IMR-90 (cell line): ENCODE measurements at regions not wholly inside any gene's neighbourhood (a gene's known extent, or its start where the extent isn't known, plus 50 kb on each side); places are given as distances from the start of the nearest gene placed in this dataset.

Experiments used
- ATAC-seq: fragments of 200-7000 bp; cut with Tn5 transposase; 2 replicates; pipeline ENCODE4 v1.9.1; 2020; ENCODE audit warnings: low read depth, mild to moderate bottlenecking, moderate library complexity
- BruUV-seq: library from RNA; stranded (reverse); fragments of 400-500 nt; replicated peaks from 2 replicates; lab custom pipeline; 2021; lab: Mats Ljungman, UMichigan
- CTCF ChIA-PET: fragments of 300-600 bp; formaldehyde crosslinking; extraction: SDS; loops from one replicate; lab custom pipeline; 2021; ENCODE audit warnings: antibody characterized with exemption; lab: Yijun Ruan, JAX
- POLR2A ChIA-PET: fragments of 300-600 bp; sonication (Branson Sonifier 250); formaldehyde crosslinking; loops from one replicate; lab custom pipeline; 2022; ENCODE audit warnings: antibody characterized with exemption; ENCODE audit not compliant: unreplicated experiment; lab: Charles Lee
- DNase-seq: peaks from one replicate; pipeline ENCODE4 v3.0.0; 2013
- H2AFZ ChIP-seq: replicated peaks from 2 replicates; pipeline ENCODE3; 2013; ENCODE audit warnings: low read length, mild to moderate bottlenecking; ENCODE audit not compliant: poor library complexity
- H2AK5ac ChIP-seq: 2 replicates; pipeline ENCODE4 v1.6.1; 2013; ENCODE audit warnings: low read depth, low read length, inconsistent platforms
- H2AK9ac ChIP-seq: replicated peaks from 2 replicates; pipeline ENCODE3; 2013; ENCODE audit warnings: mild to moderate bottlenecking, low read depth, low read length, moderate library complexity; ENCODE audit not compliant: poor library complexity
- H2BK120ac ChIP-seq: 2 replicates; pipeline ENCODE4 v1.6.1; 2013; ENCODE audit warnings: low read depth, low read length, inconsistent platforms
- H2BK15ac ChIP-seq: 3 replicates; pipeline ENCODE4 v1.6.1; 2013; ENCODE audit warnings: low read depth, low read length, inconsistent platforms
- H2BK20ac ChIP-seq: 2 replicates; pipeline ENCODE4 v1.6.1; 2013; ENCODE audit warnings: low read depth, mild to moderate bottlenecking, inconsistent platforms, low read length, moderate library complexity
- H2BK5ac ChIP-seq: 2 replicates; pipeline ENCODE4 v1.6.1; 2013; ENCODE audit warnings: mild to moderate bottlenecking, low read depth, low read length, inconsistent platforms; ENCODE audit not compliant: poor library complexity, severe bottlenecking
- H3K14ac ChIP-seq: replicated peaks from 2 replicates; pipeline ENCODE4 v1.6.1; 2013; ENCODE audit warnings: low read depth, low read length, inconsistent platforms
- H3K18ac ChIP-seq: 2 replicates; pipeline ENCODE4 v1.6.1; 2013; ENCODE audit warnings: low read depth, low read length, control low read depth
- H3K23ac ChIP-seq: 2 replicates; pipeline ENCODE4 v1.6.1; 2013; ENCODE audit warnings: low read depth, low read length, inconsistent platforms
- H3K27ac ChIP-seq: 2 replicates; pipeline ENCODE4 v1.5.1; 2013; ENCODE audit warnings: mild to moderate bottlenecking, control low read depth, low read length; ENCODE audit not compliant: insufficient read depth
- H3K27me3 ChIP-seq: 2 replicates; pipeline ENCODE4 v1.6.1; 2013; ENCODE audit warnings: low read length; ENCODE audit not compliant: control insufficient read depth, insufficient read depth
- H3K36me3 ChIP-seq: 2 replicates; pipeline ENCODE4 v1.6.1; 2013; ENCODE audit warnings: low read length, mixed read lengths; ENCODE audit not compliant: control insufficient read depth, insufficient read depth
- H3K4ac ChIP-seq: 2 replicates; pipeline ENCODE4 v1.6.1; 2013; ENCODE audit warnings: low read depth, low read length, inconsistent platforms
- H3K4me1 ChIP-seq: 2 replicates; pipeline ENCODE4 v1.6.1; 2013; ENCODE audit warnings: low read length, mixed read lengths; ENCODE audit not compliant: control insufficient read depth, insufficient read depth
- H3K4me2 ChIP-seq: 2 replicates; pipeline ENCODE4 v1.6.1; 2013; ENCODE audit warnings: low read depth, mild to moderate bottlenecking, control low read depth, low read length, moderate library complexity
- H3K4me3 ChIP-seq: 2 replicates; pipeline ENCODE4 v1.5.1; 2013; ENCODE audit warnings: low read depth, mild to moderate bottlenecking, control low read depth, low read length, moderate library complexity; ENCODE audit not compliant: insufficient read depth
- H3K56ac ChIP-seq: 2 replicates; pipeline ENCODE4 v1.6.1; 2013; ENCODE audit warnings: low read length, inconsistent platforms; ENCODE audit not compliant: insufficient read depth; ENCODE audit errors: extremely low read depth
- H3K79me1 ChIP-seq, 2 experiments: 2 replicates each; pipeline ENCODE4 v1.6.1; 2013; ENCODE audit warnings: low read length in 2 of 2, inconsistent platforms in 1 of 2, low read depth in 1 of 2
- H3K9ac ChIP-seq: 2 replicates; pipeline ENCODE4 v1.6.1; 2013; ENCODE audit warnings: low read depth, low read length, control low read depth
- H3K9me1 ChIP-seq: 2 replicates; pipeline ENCODE4 v1.6.1; 2013; ENCODE audit warnings: low read length, inconsistent platforms; ENCODE audit not compliant: insufficient read depth
- H3K9me3 ChIP-seq: 2 replicates; pipeline ENCODE4 v1.6.1; 2013; ENCODE audit warnings: low read length; ENCODE audit not compliant: control insufficient read depth, insufficient read depth
- H4K20me1 ChIP-seq: 2 replicates; pipeline ENCODE4 v1.6.1; 2013; ENCODE audit warnings: low read length, inconsistent platforms; ENCODE audit not compliant: insufficient read depth
- H4K5ac ChIP-seq: 2 replicates; pipeline ENCODE4 v1.6.1; 2013; ENCODE audit warnings: mild to moderate bottlenecking, low read depth, low read length, control low read depth
- H4K8ac ChIP-seq, 2 experiments: 2 replicates each; pipeline ENCODE4 v1.6.1; 2013; ENCODE audit warnings: low read depth in 2 of 2, low read length in 2 of 2, control low read depth in 1 of 2, inconsistent platforms in 1 of 2
- H4K91ac ChIP-seq: 2 replicates; pipeline ENCODE4 v1.6.1; 2013; ENCODE audit warnings: low read depth, low read length, inconsistent platforms; ENCODE audit not compliant: insufficient read depth
- BHLHE40 ChIP-seq: fragments of 150-350 bp; IDR thresholded peaks from 2 replicates; pipeline ENCODE4 v1.6.1; 2016; ENCODE audit warnings: mild to moderate bottlenecking, low read depth, low read length
- CEBPB ChIP-seq: IDR thresholded peaks from 2 replicates; pipeline ENCODE4 v1.6.1; 2012; ENCODE audit warnings: low read depth, low read length, improper control_type of control experiment
- CHD1 ChIP-seq: IDR thresholded peaks from 2 replicates; pipeline ENCODE4 v1.6.1; 2012; ENCODE audit warnings: low read depth, low read length, improper control_type of control experiment
- CTCF ChIP-seq: conservative IDR thresholded peaks from 2 replicates; pipeline ENCODE4 v1.5.1; 2012; ENCODE audit warnings: mild to moderate bottlenecking, low read depth, low read length, improper control_type of control experiment
- ELK1 ChIP-seq: fragments of 150-350 bp; IDR thresholded peaks from 2 replicates; pipeline ENCODE4 v1.6.1; 2016; ENCODE audit warnings: low read depth, mild to moderate bottlenecking, low read length, moderate library complexity, borderline replicate concordance
- FOS ChIP-seq: fragments of 150-350 bp; IDR thresholded peaks from 2 replicates; pipeline ENCODE4 v1.6.1; 2016; ENCODE audit warnings: low read depth, low read length
- MAFK ChIP-seq: IDR thresholded peaks from 2 replicates; pipeline ENCODE4 v1.6.1; 2012; ENCODE audit warnings: low read depth, low read length, improper control_type of control experiment
- MAZ ChIP-seq: IDR thresholded peaks from 2 replicates; pipeline ENCODE4 v1.6.1; 2012; ENCODE audit warnings: low read depth, mild to moderate bottlenecking, low read length, improper control_type of control experiment, moderate library complexity, borderline replicate concordance
- MXI1 ChIP-seq: IDR thresholded peaks from 2 replicates; pipeline ENCODE4 v1.6.1; 2012; ENCODE audit warnings: low read depth, mild to moderate bottlenecking, low read length, moderate library complexity, borderline replicate concordance
- NFE2L2 ChIP-seq: fragments of 150-350 bp; IDR thresholded peaks from 2 replicates; pipeline ENCODE4 v1.6.1; 2016; ENCODE audit warnings: low read depth, mild to moderate bottlenecking, low read length
- POLR2A ChIP-seq: IDR thresholded peaks from 2 replicates; pipeline ENCODE4 v1.6.1; 2012; ENCODE audit warnings: mild to moderate bottlenecking, low read depth, low read length
- RAD21 ChIP-seq: IDR thresholded peaks from 2 replicates; pipeline ENCODE4 v1.6.1; 2012; ENCODE audit warnings: low read length, improper control_type of control experiment
- RFX5 ChIP-seq: IDR thresholded peaks from 2 replicates; pipeline ENCODE4 v1.8.0; 2012; ENCODE audit warnings: low read depth, mild to moderate bottlenecking, low read length, moderate library complexity
- SMC3 ChIP-seq: fragments of 150-350 bp; IDR thresholded peaks from 2 replicates; pipeline ENCODE4 v1.6.1; 2016; ENCODE audit warnings: low read depth, mild to moderate bottlenecking, antibody characterized with exemption, low read length, moderate library complexity
- USF2 ChIP-seq: fragments of 150-350 bp; IDR thresholded peaks from 2 replicates; pipeline ENCODE4 v1.6.1; 2017; ENCODE audit warnings: mild to moderate bottlenecking, antibody characterized with exemption, low read length, low read depth
- WGBS, 2 experiments: methylation state at CpG; one replicate each; pipeline versions ENCODE4 v1.1.5 to v1.1.7; 2013; ENCODE audit warnings: missing lambda C conversion rate in 2 of 2; ENCODE audit not compliant: insufficient read length in 1 of 2; ENCODE audit errors: extremely low coverage in 2 of 2; 5-methylcytosine and 5-hydroxymethylcytosine counted together
- dilution Hi-C: fragments of 300-500 bp; cut with HindIII; formaldehyde crosslinking; loops from one replicate; pipeline ENCODE4 v1.14.3; 2018; ENCODE audit warnings: low sequenced_read_pairs; ENCODE audit not compliant: unreplicated experiment
- in situ Hi-C: fragments of 300-500 bp; cut with MboI; formaldehyde crosslinking; loops from 3 replicates; pipeline ENCODE4 v1.14.3; 2019; ENCODE audit warnings: low sequenced_read_pairs, inconsistent platforms, mixed read lengths
- intact Hi-C: fragments of 100-400 bp; cut with micrococcal nuclease; formaldehyde crosslinking; loops from 2 replicates; pipeline ENCODE4 v1.10.0; 2022

- Histone ChIP-seq H2AFZ (no peak overlapping the region), H3K4me2 (no peak overlapping the region), H3K4me3 (no peak overlapping the region)
These were observed 539.5 kb downstream of the EBF1 start for GRCh38 chr5:158560170-158560569.

More at GRCh38 chr5:158560170-158560569, 539.5 kb downstream of the EBF1 start:
- DNase-seq (no peak), ATAC-seq (no peak)
- no peaks in the 10 kb centered on the region for H3K79me1 ChIP-seq
- no peaks in the 10 kb centered on the region for H3K9me1 ChIP-seq
- TF ChIP-seq RFX5 (no peak), MAFK (no peak), MAZ (no peak), CTCF (no peak), CEBPB (no peak), MXI1 (no peak), USF2 (no peak), NFE2L2 (no peak), BHLHE40 (no peak), CHD1 (no peak), POLR2A (no peak), ELK1 (no peak), SMC3 (no peak), FOS (no peak), RAD21 (no peak)
- POLR2A ChIA-PET, result no interaction called here
- H3K56ac ChIP-seq, result no peak overlapping the region
- H3K23ac ChIP-seq, result no peak overlapping the region
- no TSS peak for BruUV-seq
- H4K8ac ChIP-seq, result no peak overlapping the region
- H3K14ac ChIP-seq, result no peak overlapping the region
- 0% methylated on average over 1 of the region's 6 CpGs; no CpG with 5 or more reads in 1 of the 2 experiments for WGBS, 2 experiments
- H3K9me3 ChIP-seq, result 0 out of 2 replicates have a peak, but pooled peaks cover 2% of the 10 kb centered on the region
- H2BK15ac ChIP-seq, result no peak overlapping the region
- no peak overlapping the region for H3K27ac ChIP-seq
- no peak overlapping the region for H2BK20ac ChIP-seq
- no peak overlapping the region for H2AK9ac ChIP-seq
- no peak overlapping the region for H3K9ac ChIP-seq
- H2BK5ac ChIP-seq, result no peak overlapping the region
- H3K27me3 ChIP-seq, result no peaks in the 10 kb centered on the region
- no peaks in the 10 kb centered on the region for H4K20me1 ChIP-seq
- CTCF ChIA-PET, result no interaction called here
- H3K4me1 ChIP-seq, result no peaks in the 10 kb centered on the region
- in situ Hi-C loops (no loop called here), dilution Hi-C loops (no loop called here), intact Hi-C loops (no loop called here)
- no peak overlapping the region for H4K5ac ChIP-seq
- no peak overlapping the region for H4K91ac ChIP-seq
- no peak overlapping the region for H2BK120ac ChIP-seq
- H3K4ac ChIP-seq, result no peak overlapping the region
- no peak overlapping the region for H3K18ac ChIP-seq
- H3K36me3 ChIP-seq, result no peaks in the 10 kb centered on the region
- no peak overlapping the region for H2AK5ac ChIP-seq
